Activated effector memory CD4-positive, alpha-beta T cell treated with Interleukin-2 at 50 U/mL for 16 hours (primary cell): ENCODE measurements at regions not wholly inside any gene's neighbourhood (a gene's known extent, or its start where the extent isn't known, plus 50 kb on each side); places are given as distances from the start of the nearest gene placed in this dataset.

Experiments used
- DNase-seq: peaks from one replicate; pipeline ENCODE4 v3.0.0-alpha.2; 2020

- no peak for DNase-seq
Measured at GRCh38 chr18:40860189-40860588, 1094.8 kb upstream of the PIK3C3 start.

- no peak for DNase-seq
Measured at GRCh38 chr18:40855661-40856060, 1099.4 kb upstream of the PIK3C3 start.

GRCh38 chr18:40852406-40852805, 1102.6 kb upstream of the PIK3C3 start:
- DNase-seq: no peak

GRCh38 chr18:40851014-40851429, 1104.0 kb upstream of the PIK3C3 start:
- no peak for DNase-seq

DNA sequence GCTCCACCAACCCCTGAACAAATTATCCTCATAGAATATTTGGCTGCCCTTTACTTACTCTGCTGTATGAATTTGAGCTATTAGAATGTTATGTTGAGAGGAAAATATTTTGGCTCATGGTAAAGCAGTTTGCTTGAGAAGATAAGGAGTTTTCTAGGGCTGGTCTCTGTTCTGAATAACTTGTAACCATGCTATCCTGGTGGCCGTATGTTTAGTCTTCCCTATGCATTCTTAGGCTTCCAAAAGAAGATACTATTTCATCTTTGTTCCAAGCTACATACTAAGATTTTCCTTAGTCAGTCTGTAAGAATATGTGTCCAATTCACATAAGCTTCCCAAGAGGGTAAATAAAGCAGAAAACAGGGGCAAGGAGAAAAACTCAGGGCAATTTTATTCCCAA, 1105.1 kb upstream of the PIK3C3 start:
- no peak for DNase-seq

- no peak for DNase-seq
Measured at GRCh38 chr18:40841467-40841866, 1113.6 kb upstream of the PIK3C3 start.

DNA sequence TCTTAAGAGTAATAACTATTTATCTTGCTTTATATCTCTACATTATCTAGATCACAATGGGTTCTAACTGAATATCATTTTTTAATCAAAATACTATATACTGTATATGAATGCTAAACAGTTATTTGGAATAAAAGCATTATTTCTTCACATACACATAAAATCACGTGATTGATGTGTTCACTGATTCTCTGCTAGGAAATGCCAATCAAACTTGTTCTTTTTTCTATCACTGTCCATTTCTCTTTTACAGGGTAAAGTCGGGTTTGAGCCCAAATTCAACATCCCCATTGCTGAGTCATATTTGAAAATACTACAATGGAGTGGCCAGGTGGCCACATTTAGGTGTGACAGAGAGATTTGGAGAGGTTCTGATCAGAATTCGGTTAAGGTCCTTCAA, 1114.0 kb upstream of the PIK3C3 start:
- no peak for DNase-seq

- DNase-seq: no peak
Measured at GRCh38 chr18:40832362-40832761, 1122.7 kb upstream of the PIK3C3 start.

DNA sequence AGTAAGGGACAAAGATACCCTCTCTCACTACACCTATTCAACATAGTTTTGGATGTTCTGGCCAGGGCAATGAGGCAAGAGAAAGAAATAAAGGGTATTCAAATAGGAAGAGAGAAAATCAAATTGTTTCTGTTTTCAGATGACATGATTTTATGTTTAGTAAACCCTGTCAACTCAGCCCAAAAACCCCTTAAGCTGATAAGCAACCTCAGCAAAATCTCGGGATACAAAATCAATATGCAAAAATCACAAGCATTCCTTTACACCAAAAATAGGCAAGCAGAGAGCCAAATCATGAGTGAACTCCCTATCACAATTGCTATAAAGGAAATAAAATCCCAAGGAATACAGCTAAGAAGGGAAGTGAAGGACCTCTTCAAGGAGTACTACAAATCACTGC, 1130.7 kb upstream of the PIK3C3 start:
- no peak for DNase-seq

DNA sequence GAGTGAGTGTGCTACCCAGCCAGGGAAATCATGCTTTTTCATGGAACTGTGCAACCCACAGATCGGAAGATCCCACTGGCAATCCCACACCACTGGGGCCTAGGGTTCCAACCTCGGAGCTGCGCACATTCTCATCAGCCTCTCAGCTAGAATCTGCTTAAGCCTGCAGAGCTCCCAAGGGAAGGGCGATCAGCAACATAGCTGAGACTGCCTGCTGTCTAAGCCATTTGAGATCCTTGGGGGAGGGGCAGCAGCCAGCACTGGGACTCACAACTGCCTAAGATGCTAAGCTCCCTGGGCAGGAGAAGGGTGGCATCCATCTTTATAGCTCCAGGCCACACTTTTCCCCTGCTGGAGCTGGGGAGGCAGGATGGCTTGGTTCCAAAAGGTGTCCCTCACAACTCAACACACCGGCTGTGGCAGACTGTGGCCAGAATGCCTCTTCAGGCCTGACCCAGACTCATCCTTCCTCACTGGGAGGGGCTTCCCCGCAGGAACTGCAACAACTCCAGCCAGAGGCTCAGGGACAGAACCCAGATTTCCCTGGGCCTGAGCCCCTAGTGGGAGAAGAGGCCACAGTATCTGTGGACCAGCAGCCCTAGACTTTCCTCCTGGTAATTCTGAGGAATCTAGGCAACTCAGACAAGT, 1133.3 kb upstream of the PIK3C3 start:
- no peak for DNase-seq

DNA sequence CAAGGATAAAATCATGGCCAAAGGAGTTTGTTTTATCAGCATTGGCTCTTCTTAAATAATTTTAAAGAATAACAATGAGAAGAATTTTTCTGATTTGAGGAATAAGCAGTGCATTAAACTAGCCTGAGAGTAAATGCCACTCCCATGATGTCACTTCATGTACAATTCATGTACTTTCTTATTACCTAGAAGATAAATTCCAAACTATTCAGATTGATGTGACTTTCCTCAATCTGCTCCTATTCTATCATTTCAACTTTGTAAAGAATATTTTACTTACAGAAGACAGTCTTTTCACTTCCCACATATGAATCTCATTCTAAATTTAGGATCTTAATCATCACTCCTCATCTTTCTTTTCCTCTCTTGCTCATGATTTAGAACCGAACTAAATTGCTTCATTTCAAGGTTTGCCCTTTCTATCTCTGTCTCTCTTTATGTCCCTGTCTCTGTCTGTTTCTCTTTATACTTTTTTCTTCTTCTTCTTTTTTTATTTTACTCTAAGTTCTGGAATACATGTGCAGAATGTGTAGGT, 1142.0 kb upstream of the PIK3C3 start:
- no peak for DNase-seq

GRCh38 chr18:40810372-40810771, 1144.7 kb upstream of the PIK3C3 start:
- DNase-seq: no peak

GRCh38 chr18:40789286-40789685, 1165.7 kb upstream of the PIK3C3 start:
- DNase-seq: no peak

DNA sequence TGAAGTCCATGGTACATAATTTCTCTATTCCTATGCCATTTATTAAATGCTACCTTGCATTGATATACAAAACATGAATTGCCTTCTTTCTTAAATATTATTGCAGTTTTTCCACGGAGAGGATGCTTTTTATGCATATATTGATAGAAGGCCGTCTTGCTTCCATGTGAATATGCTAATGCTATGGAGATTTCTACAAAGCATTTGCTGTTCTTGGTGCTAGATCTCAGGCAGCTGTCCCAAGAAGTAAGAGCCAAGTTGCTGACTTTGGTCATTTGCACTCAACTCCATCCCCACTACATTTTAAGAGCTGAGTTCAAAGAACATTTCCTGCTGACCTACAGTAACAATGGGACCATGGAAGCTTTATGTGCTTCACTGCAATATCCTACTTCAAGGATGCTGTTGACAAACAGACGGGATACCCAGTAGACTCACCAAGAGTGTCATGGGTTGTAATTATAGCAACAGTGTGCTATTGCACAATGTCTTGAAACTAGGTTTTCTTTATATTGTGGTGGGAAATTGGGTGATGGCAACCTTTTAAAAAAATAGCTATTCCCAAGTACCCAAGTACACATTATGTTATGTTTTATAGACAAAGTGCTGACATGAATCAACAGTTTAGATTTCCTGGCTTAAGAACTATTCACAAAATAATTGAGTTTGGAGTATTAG, 1172.4 kb upstream of the PIK3C3 start:
- no peak for DNase-seq

GRCh38 chr18:40769786-40770185, 1185.2 kb upstream of the PIK3C3 start:
- DNase-seq: no peak

DNA sequence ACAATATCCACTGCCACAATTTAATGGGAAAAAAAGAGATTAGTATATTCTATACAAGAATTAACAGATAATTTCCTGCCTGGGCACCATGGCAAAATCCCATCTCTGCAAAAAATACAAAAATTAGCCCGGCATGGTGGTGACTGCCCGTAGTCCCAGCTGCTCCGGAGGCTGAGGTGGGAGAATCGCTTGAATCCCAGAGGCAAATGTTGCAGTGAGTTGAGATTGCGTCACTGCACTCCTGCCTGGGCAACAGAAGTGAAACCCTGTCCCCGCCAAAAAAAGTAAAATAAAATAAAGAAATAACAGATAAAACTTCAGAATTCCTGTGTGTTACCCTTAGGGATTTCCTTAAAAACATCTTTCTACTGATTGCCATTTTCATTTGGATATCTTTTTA, 1194.8 kb upstream of the PIK3C3 start:
- DNase-seq: no peak

GRCh38 chr18:40754477-40754876, 1200.6 kb upstream of the PIK3C3 start:
- DNase-seq: no peak

- DNase-seq: no peak
Measured at GRCh38 chr18:40752316-40752715, 1202.7 kb upstream of the PIK3C3 start.

- DNase-seq: no peak
Measured at GRCh38 chr18:40751186-40751585, 1203.8 kb upstream of the PIK3C3 start.

GRCh38 chr18:40739029-40739428, 1216.0 kb upstream of the PIK3C3 start:
- no peak for DNase-seq

DNA sequence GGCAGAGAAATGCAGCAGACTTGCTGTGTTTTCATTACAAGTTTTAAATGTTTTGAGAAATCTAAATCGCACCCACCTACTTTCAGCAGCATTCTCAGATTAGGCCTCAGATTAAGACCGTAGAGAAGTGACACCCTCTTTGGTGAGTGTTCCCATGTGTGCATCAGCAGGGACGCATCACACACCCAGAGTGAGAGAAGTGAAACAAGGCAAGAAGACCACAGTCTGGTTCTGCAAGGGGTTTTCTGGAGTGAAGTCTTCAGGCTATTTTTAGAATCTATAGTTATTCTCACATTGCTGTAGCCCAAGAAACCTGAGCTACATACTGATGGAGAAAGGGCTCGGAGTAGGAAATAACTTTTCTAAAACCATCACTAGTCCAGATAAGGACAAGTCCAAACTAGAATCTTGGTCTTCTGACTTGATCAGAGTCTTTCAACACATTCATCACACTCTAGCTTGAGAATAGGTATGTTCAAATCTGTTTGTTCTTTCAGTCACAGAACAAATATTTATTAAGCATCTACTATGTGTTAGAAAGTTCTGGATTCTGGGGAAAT, 1216.6 kb upstream of the PIK3C3 start:
- no peak for DNase-seq

DNA sequence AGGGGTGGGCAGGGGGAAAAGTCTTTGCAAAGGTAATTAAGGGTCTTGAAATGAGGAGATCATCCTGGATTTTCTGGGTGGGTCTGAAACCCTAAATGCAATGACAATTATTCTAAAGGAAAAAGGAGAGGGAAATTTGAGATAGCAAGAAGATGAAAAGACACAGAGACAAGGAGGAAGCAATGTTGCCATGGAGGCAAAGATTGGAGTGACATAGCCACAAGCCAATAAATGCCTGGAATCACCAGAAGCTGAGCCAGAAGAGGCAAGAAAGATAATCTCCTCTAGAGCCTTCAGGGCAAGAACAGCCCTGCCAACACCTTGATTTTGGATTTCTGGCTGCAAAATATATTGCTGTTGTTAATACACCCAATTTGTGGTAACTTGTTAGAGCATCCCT, 1246.3 kb upstream of the PIK3C3 start:
- no peak for DNase-seq

DNA sequence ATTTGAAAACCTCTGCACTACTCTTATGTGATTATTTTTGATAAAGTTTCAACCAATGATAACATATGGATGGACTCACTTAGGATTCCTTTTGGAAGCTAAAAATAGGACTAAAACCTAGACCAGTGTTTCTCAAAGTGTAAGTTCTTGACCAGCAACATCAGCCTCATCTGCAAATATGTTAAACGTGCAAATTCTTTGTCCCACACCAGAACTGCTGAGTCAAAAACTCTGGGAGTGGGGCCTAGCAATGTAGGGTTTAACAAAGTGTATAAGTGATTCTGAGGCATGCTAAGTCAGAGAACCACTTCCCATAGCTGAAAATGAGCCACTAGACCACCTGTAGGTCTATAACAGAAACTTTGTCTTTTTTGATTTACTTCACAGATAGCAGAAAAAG, 1247.2 kb upstream of the PIK3C3 start:
- DNase-seq: no peak

DNA sequence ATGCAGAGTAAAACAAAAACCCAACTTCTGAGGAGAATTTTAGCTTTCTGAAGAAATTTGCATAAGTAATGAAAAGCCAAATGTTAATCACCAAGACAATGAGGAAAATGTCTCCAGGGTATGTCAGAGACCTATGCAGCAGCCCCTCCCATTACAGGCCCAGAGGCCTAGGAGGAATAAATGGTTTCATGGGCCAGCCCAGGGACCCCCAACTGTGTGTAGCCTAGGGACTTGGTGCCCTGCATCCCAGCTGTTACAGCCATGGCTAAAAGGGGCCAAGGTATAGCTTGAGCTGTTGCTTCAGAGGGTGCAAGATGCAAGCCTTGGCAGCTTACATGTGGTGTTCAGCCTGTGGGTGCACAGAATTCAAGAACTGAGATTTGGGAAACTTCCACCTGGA, 1256.9 kb upstream of the PIK3C3 start:
- DNase-seq: no peak
